ENCODE measurements at regions not wholly inside any gene's neighbourhood (a gene's known extent, or its start where the extent isn't known, plus 50 kb on each side); places are given as distances from the start of the nearest gene placed in this dataset. TPM values are rescaled to one million over a fixed set of nuclear protein-coding genes. Genes with fewer than 3 reads are reported as not detected.

DNA sequence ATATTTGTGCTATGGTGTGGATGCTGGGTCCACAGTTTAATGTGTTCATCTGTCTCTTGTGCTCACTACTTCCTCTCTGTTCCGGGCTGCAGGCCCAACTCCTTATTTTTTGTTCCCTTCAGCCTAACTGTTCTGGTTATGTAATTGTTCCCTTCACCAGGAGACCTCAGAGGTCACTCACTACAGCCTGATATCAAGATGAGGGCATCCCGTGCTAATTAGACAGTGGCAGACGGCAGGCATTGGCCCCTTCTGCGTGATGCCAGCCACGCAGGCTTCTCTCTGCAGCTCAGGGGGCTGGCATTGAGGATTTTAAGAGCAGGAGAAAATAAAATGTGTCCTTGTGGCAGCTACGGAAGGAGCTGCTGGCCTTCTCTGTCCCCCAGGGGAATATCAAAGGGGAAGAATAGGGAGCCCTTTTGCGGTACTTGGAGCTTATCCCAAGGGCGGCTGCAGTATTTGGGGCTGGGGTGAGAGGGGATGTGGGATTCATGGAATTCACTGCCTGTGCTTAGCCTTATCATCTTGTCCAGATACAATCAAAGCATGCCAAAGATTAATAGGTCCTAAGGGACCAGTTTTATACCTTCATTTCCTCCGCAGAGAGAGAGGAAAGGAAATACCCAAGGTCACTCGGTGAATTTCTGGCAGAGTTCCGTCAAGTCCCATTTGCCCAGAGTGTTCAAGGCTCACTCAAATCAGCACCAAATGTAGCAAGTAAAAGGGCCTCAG lies 53.3 kb upstream of the TRIB2 start:
- peaks cover 0 to 5% (median 0%) of the 10 kb centered on the region in 5 donors for H3K4me1 ChIP-seq (ENCODE audit: control insufficient read depth in 5 of 5, insufficient read depth in 5 of 5, low read length in 5 of 5)
- H3K9ac ChIP-seq (ENCODE audit: insufficient read depth in 1 of 2, low read length in 2 of 2), result no peak overlapping the region
- H3K9me3 ChIP-seq (ENCODE audit: control insufficient read depth in 4 of 4, insufficient read depth in 3 of 4, low read length in 3 of 4), result no peaks in the 10 kb centered on the region
- no peak overlapping the region for H3K27ac ChIP-seq (ENCODE audit: low read depth in 1 of 2, low read length in 1 of 2)
- WGBS, 2 donors, result 68 to 70% methylated on average over 11 of the region's 11 CpGs
- no peaks in the 10 kb centered on the region for H3K36me3 ChIP-seq (ENCODE audit: control insufficient read depth in 4 of 4, insufficient read depth in 4 of 4, low read length in 4 of 4)
- ATAC-seq (ENCODE audit: insufficient read depth, low FRiP score) (no peak), DNase-seq (no peak)
- H3K27me3 ChIP-seq (ENCODE audit: control insufficient read depth in 3 of 3, insufficient read depth in 3 of 3, low read length in 2 of 3), result no peaks in the 10 kb centered on the region
- H3K4me3 ChIP-seq, result no peak overlapping the region
- TF ChIP-seq, protein P1, sequence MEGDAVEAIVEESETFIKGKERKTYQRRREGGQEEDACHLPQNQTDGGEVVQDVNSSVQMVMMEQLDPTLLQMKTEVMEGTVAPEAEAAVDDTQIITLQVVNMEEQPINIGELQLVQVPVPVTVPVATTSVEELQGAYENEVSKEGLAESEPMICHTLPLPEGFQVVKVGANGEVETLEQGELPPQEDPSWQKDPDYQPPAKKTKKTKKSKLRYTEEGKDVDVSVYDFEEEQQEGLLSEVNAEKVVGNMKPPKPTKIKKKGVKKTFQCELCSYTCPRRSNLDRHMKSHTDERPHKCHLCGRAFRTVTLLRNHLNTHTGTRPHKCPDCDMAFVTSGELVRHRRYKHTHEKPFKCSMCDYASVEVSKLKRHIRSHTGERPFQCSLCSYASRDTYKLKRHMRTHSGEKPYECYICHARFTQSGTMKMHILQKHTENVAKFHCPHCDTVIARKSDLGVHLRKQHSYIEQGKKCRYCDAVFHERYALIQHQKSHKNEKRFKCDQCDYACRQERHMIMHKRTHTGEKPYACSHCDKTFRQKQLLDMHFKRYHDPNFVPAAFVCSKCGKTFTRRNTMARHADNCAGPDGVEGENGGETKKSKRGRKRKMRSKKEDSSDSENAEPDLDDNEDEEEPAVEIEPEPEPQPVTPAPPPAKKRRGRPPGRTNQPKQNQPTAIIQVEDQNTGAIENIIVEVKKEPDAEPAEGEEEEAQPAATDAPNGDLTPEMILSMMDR (IDR thresholded peaks at IDR 0.05; ENCODE audit: control extremely low read depth, extremely low read depth), result no peak

DNA sequence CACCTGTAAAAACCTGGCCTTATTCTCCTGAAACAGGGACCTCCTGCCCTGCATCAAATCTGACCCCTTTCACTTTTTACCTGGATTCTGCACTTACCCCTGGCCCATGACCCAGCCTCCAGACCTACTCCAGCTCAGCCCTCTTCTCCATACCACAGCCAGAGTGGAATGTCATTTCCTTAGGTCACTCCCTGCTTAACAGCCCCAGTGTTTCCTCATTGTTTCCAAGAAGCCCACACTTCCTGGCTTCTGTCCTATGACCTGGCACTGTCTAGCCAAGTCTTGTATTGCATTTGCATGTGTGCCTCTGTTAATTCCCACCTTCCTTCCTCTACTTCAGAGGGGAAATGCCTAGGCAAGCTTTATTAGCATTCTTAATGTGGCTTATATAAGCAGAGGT lies 51.4 kb upstream of the TRIB2 start:
- ATAC-seq (ENCODE audit: insufficient read depth, low FRiP score) (no peak), DNase-seq (peak in 1 of 3 donors; percentile 54)
- Histone ChIP-seq H3K4me3 (no peak overlapping the region), H3K27me3 (ENCODE audit: control insufficient read depth in 3 of 3, insufficient read depth in 3 of 3, low read length in 2 of 3) (no peaks in the 10 kb centered on the region), H3K9me3 (ENCODE audit: control insufficient read depth in 4 of 4, insufficient read depth in 3 of 4, low read length in 3 of 4) (no peaks in the 10 kb centered on the region), H3K27ac (ENCODE audit: low read depth in 1 of 2, low read length in 1 of 2) (peak overlapping the region in 1 of 2 donors; percentile 63), H3K9ac (ENCODE audit: insufficient read depth in 1 of 2, low read length in 2 of 2) (no peak overlapping the region), H3K36me3 (ENCODE audit: control insufficient read depth in 4 of 4, insufficient read depth in 4 of 4, low read length in 4 of 4) (no peaks in the 10 kb centered on the region), H3K4me1 (ENCODE audit: control insufficient read depth in 5 of 5, insufficient read depth in 5 of 5, low read length in 5 of 5) (peaks cover 0 to 5% (median 0%) of the 10 kb centered on the region in 5 donors)
- TF ChIP-seq, protein P1 (IDR thresholded peaks at IDR 0.05; ENCODE audit: control extremely low read depth, extremely low read depth), result no peak

DNA sequence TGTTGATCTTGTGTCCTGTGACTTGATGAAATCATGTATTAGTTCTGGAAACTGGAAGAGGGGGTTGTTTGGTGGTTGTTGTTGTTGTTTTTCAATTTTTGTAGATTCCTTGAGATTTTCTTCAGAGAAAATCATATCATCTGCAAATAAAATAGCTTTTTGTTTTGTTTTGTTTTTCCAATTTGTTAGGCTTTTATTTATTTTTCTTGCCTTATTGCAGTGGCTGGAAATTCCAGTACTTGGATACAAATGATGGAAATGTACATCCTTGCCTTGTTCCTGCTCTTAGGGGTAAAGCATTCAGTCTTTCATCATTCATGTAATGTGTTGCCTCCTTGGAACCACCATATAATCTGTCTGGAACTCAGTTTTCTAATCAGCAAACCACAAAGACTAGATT lies 50.3 kb upstream of the TRIB2 start:
- Histone ChIP-seq H3K27ac (ENCODE audit: low read depth in 1 of 2, low read length in 1 of 2) (no peak overlapping the region), H3K4me1 (ENCODE audit: control insufficient read depth in 5 of 5, insufficient read depth in 5 of 5, low read length in 5 of 5) (peaks cover 0 to 5% (median 0%) of the 10 kb centered on the region in 5 donors), H3K27me3 (ENCODE audit: control insufficient read depth in 3 of 3, insufficient read depth in 3 of 3, low read length in 2 of 3) (no peaks in the 10 kb centered on the region), H3K36me3 (ENCODE audit: control insufficient read depth in 4 of 4, insufficient read depth in 4 of 4, low read length in 4 of 4) (no peaks in the 10 kb centered on the region), H3K9ac (ENCODE audit: insufficient read depth in 1 of 2, low read length in 2 of 2) (no peak overlapping the region), H3K9me3 (ENCODE audit: control insufficient read depth in 4 of 4, insufficient read depth in 3 of 4, low read length in 3 of 4) (no peaks in the 10 kb centered on the region), H3K4me3 (no peak overlapping the region)
- ATAC-seq (ENCODE audit: insufficient read depth, low FRiP score), result no peak
- TF ChIP-seq, protein P1 (IDR thresholded peaks at IDR 0.05; ENCODE audit: control extremely low read depth, extremely low read depth), result no peak
- no peak for DNase-seq

Small RNA genes lying in the stretch of these regions (small RNA-seq; reads per million reads assigned to genes)
- gene MIR3681 (ENCODE audit: low replicate concordance) (0.12 reads per million), gene RF00093 (ENCODE audit: low replicate concordance) (not detected), gene RNU6-843P (ENCODE audit: low replicate concordance) (not detected)

Measured in lung (tissue), 12 donors.